ENCODE measurements at regions not wholly inside any gene's neighbourhood (a gene's known extent, or its start where the extent isn't known, plus 50 kb on each side); places are given as distances from the start of the nearest gene placed in this dataset.

DNA sequence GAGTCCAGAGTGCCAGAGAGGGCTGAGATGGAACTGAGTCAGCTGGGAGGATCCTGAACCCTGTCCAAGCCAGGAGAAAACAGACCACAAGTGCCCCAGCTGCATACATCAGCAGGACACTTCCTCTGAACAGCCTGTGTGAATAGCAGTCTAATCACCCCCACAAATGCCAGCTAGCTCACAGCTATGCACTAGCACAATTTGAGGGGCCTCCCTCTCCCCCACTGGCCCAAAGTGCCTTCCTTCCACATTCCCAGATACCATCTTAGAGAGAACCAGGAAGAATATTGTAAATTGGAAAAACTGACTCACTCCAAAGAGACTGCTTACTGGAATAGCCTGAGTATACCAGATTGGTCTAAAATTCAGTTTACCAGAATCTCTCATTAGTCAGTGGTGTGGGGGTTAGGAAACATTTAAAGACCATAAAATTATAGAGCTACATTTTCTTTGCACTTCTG lies 292.6 kb upstream of the KLF3 start:
- TF ChIP-seq, protein P1, sequence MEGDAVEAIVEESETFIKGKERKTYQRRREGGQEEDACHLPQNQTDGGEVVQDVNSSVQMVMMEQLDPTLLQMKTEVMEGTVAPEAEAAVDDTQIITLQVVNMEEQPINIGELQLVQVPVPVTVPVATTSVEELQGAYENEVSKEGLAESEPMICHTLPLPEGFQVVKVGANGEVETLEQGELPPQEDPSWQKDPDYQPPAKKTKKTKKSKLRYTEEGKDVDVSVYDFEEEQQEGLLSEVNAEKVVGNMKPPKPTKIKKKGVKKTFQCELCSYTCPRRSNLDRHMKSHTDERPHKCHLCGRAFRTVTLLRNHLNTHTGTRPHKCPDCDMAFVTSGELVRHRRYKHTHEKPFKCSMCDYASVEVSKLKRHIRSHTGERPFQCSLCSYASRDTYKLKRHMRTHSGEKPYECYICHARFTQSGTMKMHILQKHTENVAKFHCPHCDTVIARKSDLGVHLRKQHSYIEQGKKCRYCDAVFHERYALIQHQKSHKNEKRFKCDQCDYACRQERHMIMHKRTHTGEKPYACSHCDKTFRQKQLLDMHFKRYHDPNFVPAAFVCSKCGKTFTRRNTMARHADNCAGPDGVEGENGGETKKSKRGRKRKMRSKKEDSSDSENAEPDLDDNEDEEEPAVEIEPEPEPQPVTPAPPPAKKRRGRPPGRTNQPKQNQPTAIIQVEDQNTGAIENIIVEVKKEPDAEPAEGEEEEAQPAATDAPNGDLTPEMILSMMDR (conservative IDR thresholded peaks at IDR 0.05; ENCODE audit: low read length) = no peak
- no peak overlapping the region for H3K4me3 ChIP-seq (ENCODE audit: low read length)
- peak; percentile 76 for DNase-seq (ENCODE audit: low read depth)

DNA sequence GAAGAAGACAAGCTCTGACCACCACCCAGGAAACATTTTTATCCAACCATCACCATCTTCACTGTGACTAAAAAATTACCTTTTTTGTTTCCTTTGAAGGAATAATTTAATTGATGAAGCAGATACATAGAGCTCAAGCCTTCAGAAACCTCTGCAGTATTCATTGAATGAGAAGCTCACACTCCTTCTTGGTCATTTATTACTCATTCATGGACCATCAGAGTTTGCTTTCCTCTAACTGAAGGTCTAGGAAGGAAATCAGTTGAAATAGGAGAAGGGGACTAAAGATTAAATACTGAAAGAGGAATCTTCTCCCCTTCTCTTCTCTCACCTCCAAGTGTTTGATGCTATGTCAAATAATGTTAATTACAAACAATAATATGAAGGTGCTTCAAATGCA lies 290.6 kb upstream of the KLF3 start:
- TF ChIP-seq, protein P1 (conservative IDR thresholded peaks at IDR 0.05; ENCODE audit: low read length) = no peak
- H3K4me3 ChIP-seq (ENCODE audit: low read length) = no peak overlapping the region
- DNase-seq (ENCODE audit: low read depth) = no peak

- peak; percentile 39 for DNase-seq (ENCODE audit: low read depth)
- no peak overlapping the region for H3K4me3 ChIP-seq (ENCODE audit: low read length)
- TF ChIP-seq, protein P1 (conservative IDR thresholded peaks at IDR 0.05; ENCODE audit: low read length) = no peak
Measured at GRCh38 chr4:38377195-38377594, 286.8 kb upstream of the KLF3 start.

DNA sequence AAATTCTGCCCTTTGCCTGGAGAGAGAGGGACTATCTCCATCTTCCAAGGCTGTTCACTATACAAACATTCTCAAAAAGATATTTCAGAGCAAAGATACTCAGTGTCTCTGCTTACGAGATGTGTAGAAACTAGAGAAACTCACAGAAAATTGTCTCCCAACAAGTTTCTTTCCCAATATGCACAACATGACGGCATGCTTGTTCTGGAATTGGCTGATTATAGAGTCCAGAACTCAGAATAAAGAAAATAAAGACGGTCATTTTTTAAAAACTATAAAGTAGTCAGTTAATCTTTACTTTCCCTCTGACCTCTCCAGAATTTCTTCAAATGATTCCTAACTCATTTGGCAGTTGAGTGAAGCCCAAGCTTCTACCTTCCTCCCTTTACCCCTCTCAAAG lies 285.5 kb upstream of the KLF3 start:
- no peak overlapping the region for H3K4me3 ChIP-seq (ENCODE audit: low read length)
- no peak for DNase-seq (ENCODE audit: low read depth)
- TF ChIP-seq, protein P1 (conservative IDR thresholded peaks at IDR 0.05; ENCODE audit: low read length) = no peak

DNA sequence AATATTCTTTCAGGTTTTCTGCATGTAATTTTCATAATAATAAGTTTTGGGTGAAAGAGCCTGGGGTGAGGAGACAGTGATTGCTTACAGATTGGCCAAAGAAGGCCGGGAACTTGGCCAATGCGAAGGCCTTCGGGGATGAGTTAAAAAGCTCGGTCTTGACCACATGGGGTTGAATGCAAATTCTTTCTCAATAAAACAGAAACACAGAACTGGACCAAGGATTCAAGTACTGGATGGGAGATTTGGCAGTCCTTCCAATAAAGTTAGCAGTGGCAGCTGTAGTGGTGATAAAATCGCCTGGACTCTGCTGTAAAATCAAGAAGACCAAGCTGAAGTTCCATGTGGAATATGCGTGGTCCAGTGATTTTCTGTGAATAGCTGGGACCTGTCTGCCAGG lies 282.2 kb upstream of the KLF3 start:
- H3K4me3 ChIP-seq (ENCODE audit: low read length) = no peak overlapping the region
- TF ChIP-seq, protein P1 (conservative IDR thresholded peaks at IDR 0.05; ENCODE audit: low read length) = no peak

DNA sequence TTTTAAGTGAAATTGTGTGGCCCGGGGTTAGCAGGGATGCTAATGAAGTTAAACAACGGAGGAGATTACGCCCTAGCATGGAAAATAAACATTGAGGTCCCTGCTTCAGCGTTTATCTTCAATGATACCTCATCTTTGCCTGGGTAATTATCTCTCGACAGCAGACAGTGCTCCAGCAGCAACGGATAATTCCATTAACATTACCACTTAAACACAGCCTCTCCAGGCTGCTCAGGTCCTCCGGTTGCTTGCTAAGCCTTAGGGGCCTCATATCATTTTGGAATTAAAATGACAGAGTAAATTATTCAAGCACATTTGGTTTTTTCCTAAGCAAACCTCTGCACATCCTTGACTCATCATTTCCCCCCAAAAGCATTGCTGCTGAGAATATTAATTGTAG lies 281.5 kb upstream of the KLF3 start:
- no peak for DNase-seq (ENCODE audit: low read depth)
- TF ChIP-seq, protein P1 (conservative IDR thresholded peaks at IDR 0.05; ENCODE audit: low read length) = no peak

More for the DNA sequence above, 282.2 kb upstream of the KLF3 start:
- peak; percentile 76 for DNase-seq (ENCODE audit: low read depth)

DNA sequence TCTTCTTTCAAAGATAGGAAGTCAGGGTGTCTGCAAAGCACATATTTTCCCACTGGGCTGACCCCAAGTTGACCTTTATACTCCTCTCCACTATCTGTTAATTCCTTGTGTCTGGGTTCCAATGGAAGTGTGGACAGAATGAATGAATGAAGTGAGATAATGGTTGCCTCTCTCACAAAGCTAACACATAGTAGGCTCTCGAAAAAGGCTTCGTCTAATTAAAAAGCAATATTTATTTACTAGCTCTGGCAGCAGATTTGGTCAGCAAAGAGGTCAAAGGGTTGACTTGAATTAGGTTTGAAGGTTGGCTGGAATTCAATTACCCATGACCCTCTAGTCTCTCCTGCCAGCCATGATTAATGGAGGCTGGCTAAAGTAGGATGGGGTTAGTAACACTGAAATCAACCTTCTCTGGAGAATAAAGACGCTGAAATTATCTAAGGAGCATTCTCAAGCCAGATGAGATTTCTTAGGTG lies 280.3 kb upstream of the KLF3 start:
- no peak for DNase-seq (ENCODE audit: low read depth)
- TF ChIP-seq, protein P1 (conservative IDR thresholded peaks at IDR 0.05; ENCODE audit: low read length) = no peak
- no peak overlapping the region for H3K4me3 ChIP-seq (ENCODE audit: low read length)

More for the DNA sequence above, 281.5 kb upstream of the KLF3 start:
- H3K4me3 ChIP-seq (ENCODE audit: low read length) = no peak overlapping the region

All from AG10803 (cell line).